ENCODE measurements at regions not wholly inside any gene's neighbourhood (a gene's known extent, or its start where the extent isn't known, plus 50 kb on each side); places are given as distances from the start of the nearest gene placed in this dataset.
A peak's percentile ranks its signal among the peaks of the same experiment; 100 is the strongest.
"Not testable (repeated sequence)": the region's sequence is repeated elsewhere in the genome, so short reads cannot be mapped to it uniquely, and the experiment has no call there.

DNA sequence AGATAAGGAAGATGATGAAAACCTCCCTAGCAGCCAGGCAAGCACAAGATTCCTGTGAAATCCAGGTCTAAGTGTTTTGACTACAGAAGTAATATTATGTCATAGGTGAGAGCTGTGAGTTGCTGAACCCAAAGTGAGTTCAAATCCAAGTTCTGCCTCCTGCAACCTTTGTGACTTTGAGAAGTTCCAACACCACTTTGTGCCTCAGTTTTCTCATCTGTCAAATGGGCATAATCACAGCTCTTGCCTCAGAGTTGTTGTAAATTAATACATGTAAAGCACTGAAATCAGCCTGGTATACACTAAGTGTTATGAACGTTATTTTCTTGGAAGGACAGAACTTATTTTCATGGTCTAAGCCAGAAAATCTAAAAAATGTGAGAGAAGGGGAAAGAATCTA is 210.3 kb upstream of the FRG2C start:
- not testable (repeated sequence) for ATAC-seq

DNA sequence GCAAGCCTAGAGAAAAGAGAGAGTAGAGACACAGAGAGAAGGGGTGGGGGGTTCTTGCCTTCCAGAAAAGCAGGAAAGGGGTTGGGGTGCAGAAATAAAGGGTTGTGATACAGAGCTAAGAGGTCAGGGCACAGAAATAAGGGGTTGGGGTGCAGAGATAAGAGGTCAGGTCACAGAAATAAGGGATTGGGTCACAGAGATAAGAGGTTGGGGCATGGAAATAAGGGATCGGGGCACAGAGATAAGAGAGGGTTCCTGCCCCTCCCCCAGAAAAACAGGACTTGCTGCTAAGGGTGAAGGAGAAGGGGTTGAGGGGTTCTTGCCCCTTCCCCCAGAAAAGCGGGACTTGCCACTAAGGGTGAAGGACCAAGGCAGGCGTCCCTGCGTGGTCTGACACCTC is 189.6 kb upstream of the FRG2C start:
- ATAC-seq = not testable (repeated sequence)

DNA sequence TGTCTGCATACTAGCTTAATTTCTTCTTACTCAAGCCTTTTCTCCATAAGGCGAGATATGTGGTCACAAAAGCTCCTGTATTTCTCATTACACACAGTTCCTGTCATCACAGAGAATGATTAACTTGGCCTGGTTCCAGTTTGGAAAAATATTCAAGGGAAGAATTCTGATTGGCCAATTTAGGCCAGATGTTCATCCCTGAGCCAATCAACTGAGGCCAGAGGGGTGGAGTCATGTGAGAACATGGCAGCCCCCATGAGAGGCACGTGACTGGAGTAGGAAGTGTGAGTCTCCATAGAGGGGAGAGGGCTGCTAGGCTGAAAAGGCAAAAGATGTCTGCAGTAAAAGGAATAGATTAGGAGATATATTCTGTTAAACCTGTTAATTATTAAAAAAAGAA is 167.5 kb upstream of the FRG2C start:
- not testable (repeated sequence) for ATAC-seq

DNA sequence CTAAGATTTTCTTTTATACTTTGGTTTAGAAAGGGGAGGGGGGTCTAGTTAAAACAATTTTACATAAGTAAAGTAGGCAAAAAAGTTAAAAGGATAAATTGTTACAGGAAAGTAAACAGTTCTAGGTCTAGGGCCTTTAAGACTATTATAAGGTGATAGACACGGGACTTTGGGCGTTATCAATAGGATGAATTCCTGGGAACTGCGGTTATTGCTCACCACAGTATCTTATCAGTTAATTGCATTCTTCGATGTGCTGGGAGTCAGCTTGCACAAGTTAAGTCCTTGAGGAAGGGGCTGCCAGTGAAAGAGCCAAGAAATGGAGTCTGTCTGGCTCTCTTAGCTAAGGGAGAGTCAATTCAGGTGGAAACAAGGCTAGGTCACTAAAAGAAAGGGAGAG is 163.8 kb upstream of the FRG2C start:
- not testable (repeated sequence) for ATAC-seq

DNA sequence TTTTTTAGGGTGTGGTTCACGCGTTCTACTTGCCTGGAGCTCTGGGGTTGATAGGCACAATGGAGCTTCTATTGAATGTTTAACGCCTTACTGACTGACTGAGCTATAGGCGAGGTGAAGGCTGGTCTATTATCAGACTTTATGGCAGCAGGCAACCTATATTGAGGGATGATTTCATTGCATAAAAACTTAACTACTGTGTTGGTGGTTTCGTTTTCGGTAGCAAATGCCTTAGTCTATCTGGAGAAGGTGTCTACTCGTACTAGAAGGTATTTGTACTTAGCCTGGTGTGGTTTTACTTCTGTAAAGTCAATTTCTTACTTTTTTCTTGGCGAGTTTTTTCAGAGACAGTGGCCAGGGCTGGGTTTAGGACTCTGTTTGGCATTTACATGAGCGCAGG is 162.0 kb upstream of the FRG2C start:
- ATAC-seq = not testable (repeated sequence)

DNA sequence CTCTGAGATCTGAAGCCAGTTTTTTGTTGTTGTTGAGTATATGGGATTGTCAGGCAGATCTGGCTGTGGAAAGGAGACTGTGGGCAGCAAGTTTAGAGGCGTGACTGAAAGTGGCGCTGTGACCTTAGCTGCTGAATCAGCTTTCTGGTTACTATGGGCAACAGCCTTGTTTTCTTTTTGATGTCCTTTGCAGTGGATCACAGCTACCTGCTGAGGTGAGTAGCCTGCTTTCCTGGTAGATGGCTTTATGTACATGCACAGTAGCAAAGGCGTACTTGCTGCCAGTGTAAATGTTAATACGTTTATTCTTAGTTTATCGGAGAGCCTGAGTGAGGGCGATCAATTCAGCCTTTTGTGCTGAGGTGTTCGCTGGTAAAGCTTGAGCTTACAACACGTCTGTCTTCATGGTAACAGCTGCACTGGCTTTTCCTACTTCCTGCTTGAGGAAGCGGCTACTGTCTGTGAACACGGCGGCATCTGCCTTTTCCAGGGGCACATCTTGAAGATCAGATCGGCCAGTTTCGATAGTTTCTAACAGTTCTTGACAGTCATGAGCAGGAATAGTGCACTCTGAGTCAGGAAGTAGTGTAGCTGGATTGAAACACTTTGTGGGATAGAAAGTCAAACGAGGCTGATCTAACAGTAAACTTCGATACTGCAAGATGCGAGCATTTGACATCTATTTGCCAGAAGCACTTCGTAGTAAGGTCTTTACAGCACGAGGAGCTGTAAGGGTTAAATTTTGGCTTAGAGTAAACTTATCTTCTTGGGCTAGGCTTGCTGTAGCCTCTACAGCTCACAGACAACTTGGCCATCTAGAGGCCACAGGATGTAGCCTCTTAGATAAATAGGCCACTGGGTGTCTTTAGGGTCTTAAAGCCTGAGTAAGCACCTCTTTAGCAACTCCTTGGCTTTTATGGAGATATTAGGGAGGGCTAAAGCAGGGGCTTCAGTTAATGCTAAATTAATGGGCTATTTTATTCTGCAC is 161.1 kb upstream of the FRG2C start:
- not testable (repeated sequence) for ATAC-seq

DNA sequence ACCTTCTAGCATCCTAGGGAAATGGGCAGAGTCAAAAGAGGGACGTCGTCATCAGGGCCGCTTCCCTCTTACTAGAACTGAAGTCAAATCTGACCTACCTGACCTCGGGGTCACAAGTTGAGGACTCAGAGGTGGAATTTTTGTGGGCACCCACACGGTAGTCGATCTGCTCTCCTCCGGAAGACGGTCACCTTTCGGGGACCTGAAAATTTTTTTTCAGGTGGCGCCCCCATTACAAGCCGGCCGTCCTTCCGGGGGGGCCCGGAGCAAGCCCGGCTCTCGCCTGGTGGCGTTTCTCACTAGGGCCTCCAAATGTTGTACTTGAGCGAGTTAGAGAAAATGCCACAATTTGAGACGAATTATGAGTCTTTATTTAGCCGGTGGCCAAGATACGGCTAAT is 157.5 kb upstream of the FRG2C start:
- ATAC-seq = no peak

DNA sequence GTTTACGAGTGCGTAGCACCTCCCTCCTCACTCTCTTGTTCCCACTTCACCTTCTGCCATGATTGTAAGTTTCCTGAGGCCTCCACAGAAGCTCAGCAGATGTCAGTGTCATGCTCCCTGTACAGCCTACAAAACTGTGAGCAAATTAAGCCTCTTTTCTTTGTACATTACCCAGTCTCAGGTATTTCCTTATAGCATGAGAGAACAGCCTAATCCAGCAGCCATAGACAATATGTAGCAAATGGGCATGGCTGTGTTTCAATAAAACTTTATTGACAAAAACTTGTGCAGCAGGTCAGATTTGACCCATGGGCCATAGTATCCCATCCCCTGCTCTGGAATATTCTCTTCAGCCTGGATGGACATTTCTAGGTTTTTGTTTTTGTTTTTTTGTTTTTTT is 156.2 kb upstream of the FRG2C start:
- ATAC-seq = not testable (repeated sequence)

DNA sequence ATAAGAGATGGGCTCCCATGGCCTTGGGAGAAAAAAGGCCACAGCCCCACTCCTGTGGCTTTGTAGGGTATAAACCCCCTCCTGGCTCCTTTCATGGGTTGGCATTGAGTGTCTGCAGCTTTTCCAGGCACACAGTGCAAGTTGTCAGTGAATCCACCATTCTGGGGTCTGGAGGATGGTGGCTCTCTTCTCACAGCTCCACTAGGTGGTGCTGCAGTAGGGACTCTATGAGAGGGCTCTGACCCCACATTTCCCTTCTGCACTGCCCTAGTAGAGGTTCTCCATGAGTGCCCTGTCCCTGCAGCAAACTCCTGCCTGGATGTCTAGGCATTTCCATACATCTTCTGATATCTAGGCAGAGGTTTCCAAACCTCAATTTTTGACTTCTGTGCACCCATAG is 136.5 kb upstream of the FRG2C start:
- ATAC-seq = not testable (repeated sequence)

DNA sequence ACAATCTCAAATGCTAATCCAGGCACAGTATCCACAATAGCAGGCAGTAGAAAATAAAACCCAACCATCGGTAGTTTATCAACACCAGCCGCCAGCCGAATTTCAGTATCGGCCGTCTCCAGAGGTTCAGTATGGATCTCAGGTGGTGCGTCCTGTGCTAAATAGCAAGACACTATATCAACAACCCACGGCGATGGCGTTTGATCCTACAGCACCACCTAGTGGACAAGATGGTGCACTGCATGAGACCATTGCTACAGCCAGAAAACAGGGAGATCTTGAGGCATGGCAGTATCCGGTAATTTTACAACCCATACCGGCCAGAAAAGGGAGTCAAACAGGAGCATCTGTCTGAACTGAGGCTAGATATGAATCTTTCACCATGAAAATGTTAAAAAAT is 112.0 kb upstream of the FRG2C start:
- not testable (repeated sequence) for ATAC-seq

DNA sequence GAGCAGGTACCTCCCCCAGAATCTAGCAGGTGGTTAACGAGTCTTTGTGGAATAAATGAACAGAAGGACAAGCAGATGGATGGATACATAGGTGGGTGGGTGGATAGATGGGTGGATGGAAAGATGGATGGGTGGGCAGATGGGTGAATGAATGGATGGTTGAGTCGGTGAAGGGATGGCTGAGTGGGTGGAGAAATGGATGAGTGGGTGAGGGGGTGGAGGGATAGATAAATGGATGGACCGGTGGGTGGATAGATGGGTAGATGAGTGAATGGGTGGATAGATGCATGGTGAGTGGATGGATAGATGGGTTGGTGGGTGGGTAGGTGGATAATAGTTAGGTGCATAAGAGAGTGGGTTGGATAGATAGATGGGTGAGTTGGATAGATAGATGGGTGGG is 99.7 kb upstream of the FRG2C start:
- not testable (repeated sequence) for ATAC-seq

DNA sequence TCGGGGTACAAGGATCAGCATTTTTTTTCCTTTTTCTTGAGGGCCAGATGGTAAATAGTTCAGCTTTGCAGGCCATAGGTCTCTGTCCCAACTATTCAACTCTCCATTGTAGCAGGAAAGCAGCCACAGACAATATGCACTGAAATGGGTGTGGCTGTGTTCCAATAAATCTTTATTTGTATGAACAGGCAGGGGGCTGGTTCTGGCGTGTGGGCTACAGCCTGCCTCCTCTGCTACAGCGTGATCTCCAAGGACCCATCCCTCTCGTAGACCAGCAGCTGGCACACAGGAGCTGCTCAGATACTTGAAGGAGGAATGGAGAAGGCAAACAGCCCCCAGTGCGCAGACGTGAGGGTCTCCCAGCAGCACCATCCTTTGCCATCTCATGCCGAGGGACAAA is 91.8 kb upstream of the FRG2C start:
- ATAC-seq = not testable (repeated sequence)

DNA sequence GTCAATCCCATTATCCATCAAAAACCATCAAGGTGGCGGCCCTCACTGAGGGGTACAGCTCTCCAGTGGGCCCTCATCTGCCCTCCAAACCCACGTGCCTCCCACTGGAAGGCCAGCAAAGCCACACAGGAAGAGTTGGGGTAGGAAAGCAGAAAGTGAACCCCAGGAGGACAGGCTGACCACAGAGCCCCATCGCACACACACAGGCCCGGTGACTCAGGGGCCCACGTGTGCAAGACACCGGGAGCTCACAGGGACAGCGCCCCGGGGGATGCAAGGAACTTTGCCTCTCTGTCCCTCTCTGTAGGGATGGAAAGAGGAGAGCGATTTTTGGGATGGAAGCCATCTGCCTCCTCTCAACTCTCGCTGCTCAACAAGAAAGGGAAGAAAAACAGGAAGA is 85.0 kb upstream of the FRG2C start:
- not testable (repeated sequence) for ATAC-seq

DNA sequence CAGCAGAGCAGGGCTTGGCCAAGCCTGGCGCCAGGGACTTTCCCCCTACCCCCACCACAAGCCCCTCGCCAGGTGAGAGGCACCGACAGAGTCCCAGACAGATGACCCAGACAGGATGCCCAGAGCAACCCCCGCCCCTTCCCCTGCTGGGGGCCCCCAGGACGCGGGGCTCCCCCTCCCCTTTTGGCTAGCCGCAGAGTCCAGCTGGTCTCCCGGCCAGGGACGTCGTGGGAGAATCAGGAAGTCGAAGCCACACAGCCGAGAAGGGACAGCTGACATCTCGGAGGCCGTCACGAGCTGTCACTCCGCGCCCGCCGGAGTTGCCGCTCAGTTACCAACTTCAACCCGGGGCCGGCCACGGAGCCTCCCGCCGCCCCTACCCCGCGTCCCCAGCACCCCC is 84.6 kb upstream of the FRG2C start:
- ATAC-seq = not testable (repeated sequence)

DNA sequence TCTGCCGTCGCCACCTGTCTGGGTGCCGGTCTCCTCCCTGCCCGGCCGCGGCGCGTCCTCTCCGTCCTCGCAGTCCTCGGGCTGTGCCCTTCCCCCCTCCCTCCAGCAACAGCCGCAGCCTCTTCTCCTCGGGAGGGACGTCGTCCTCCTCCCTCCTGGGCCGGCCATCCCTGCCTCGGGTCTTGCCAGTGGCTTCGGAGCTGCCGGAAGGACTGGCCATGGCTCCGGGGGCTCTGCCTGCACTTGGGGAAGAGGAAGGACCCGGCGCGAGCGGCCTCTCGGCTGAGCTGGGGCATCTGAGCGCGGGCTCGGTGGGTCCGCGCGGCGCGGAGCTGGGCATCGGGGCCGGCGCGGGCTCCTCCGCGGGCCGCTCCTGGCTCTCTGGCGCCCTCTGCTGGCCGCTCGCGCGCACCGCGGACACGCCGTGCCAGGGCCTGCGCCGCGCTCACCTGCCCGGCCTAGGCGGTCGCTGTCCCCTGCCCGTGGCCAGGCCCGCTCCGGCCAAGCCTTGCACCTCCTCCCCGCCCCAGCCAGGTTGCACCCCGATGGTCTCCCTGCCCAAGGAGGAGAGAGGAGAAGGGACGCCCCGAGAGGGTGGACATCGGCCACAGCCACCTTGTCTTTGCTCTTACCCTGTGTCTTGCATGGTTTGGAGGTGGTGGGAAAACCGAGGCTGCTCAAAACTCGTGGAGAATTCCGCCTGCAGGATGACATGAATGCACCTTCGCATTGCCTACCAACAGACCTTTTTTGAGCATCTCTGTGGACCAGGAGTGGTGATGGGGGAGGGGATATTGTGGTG is 83.9 kb upstream of the FRG2C start:
- ATAC-seq = peak in 1 of 2 donors; percentile 43

DNA sequence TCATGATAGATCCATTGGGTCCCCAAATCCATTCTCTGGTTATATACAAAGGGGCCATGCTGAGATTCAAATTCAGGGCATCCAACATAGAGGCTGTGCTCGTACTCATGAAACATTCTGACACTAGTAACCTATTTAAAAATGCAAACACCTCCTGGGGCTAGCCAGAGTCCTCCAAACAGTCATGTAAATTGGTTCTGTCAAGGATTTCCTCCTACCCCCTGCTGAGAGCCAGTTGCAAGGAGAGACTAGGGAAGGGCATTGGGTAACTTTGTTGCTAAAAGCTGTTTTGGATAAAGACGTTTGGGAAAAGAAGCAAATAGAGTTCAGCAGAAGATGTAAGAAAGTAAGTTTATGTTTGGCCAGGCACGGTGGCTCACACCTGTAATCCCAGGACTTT is 81.6 kb upstream of the FRG2C start:
- ATAC-seq = not testable (repeated sequence)

DNA sequence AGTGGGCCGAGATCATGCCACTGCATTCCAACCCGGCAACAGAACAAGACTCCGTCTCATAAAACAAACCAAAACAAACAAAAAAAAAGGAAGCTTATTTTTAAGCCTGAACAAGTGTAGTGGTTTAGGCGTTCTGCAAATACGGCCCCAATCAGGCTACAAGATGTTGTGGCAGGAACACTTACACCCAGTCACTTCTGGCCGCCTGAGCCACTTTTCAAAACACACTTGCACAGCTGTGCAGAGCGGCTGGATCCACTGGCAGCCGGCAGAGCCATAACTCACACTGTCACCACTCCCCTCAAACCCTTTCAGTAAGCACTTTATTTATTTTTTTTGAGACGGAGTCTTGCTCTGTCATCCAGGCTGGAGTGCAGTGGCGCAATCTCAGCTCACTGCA is 81.0 kb upstream of the FRG2C start:
- ATAC-seq = not testable (repeated sequence)

DNA sequence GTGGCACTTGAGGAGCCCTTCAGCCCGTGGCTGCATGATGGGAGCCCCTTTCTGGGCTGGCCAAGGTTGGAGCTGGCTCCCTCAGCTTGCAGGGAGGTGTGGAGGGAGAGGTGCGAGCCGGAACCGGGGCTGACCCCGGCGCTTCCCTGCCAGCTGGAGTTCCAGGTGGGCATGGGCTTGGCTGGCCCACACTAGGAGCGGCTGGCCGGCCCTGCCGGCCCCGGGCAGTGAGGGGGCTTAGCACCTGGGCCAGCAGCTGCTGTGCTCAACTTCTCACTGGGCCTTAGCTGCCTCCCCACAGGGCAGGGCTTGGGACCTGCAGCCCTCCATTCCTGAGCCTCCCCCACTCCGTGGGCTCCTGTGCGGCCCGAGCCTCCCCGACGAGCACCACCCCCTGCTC is 76.4 kb upstream of the FRG2C start:
- ATAC-seq = not testable (repeated sequence)

DNA sequence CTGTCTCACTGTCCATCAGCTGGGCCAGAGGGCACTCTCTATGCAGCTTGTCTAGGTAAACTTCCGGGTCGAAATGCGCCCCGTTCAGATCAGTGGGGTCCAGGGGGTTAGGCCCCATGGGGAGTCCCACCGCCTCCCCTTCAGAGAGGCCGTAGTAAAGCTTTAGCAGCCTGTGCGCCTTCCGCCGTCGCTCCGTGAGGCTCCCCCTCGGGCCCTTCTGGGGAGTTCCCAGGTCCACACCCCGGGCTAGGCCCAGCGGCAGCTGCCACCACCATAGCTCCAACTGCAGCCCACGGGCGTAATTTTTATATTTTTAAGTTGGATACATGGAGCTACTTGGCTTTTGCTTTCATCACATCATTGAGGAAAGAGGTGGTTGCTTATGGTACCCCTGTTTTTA is 73.7 kb upstream of the FRG2C start:
- ATAC-seq = not testable (repeated sequence)

DNA sequence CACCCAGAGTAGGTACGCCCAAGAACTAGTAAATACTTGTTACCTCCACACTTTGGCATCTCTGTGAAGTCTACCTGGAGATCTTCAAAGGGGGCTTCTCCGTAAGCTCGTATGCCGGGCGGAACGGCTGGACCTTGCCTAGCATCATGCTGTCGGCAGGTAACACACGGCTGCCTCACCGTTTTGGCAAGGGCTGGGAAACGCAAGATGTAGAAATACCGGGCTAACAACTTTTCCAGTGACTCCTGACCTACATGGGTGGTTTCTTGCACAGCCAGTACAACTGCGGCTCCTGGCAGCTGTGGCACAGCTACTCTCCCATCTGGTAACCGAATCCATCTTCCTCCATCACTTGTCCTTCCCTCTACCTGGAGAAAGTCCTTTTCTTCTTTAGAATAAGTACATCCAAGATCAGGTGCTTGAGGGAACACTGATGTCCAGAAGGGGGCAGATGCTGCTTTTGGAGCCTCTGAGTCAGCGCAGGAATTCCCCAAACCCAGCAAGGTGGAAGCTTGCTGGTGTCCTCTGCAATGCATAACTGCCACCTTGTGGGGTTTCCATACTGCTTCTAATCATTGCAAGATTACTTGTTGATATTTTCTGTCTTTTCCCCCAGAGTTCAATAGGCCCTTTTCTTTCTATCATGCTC is 59.7 kb upstream of the FRG2C start:
- ATAC-seq = not testable (repeated sequence)

DNA sequence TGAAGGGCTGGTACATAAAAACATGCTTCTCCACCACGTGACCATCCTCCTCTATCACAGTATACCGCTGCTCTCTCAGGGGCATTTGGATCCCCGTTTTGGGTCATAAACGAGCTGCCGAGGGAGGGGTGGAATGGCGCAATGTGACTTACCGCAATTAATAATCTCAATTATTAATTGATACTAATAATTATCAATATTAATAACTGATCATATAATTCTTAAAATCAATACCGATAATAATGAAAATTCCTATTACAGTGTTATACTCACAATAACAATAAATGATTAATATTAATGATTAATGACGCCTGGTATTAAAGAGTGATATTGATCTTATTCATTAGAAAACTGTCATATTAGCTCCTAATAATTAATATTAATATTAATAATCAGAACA is 56.1 kb upstream of the FRG2C start:
- not testable (repeated sequence) for ATAC-seq

DNA sequence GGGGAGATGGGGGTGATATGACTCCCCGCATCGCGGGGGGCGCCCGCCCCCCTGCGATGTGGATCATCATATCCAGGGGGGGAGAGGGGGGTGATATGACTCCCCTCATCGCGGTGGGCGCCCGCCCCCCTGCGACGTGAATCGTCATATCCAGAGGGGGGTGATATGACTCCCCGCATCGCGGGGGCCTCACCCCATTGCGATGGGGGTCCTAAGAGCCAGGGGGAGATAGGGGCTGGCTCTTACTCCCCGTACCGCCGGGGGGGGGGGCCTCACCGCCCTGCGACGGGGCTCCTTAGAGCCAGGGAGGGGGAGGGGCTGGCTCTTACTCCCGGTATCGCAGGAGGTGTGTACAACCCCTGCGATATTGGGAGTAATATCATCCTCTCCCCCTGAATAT is 54.5 kb upstream of the FRG2C start:
- ATAC-seq = not testable (repeated sequence)

DNA sequence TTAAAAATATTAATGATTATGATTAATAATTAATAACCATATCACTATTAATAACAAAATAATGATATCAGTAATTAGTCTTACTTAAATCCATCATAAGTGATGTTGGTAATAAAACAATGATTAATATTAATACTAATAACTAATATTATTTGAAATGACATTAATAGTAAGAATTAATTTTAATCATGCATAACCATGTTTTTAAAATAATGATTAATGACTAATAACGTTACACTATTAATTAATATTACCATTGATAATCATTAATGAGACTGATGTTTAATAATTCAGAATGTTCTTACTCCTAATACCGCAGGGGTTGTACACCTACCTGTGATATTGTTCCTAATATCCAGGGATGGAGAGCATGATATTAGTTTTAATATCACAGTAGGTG is 53.4 kb upstream of the FRG2C start:
- ATAC-seq = no peak
